Activated CD8-positive, alpha-beta memory T cell treated with anti-CD3 and anti-CD28 coated beads, Interleukin-2, amount 50 U/mL, for 4 hours (primary cell): ENCODE measurements at regions not wholly inside any gene's neighbourhood (a gene's known extent, or its start where the extent isn't known, plus 50 kb on each side); places are given as distances from the start of the nearest gene placed in this dataset.
"Not testable (repeated sequence)": the region's sequence is repeated elsewhere in the genome, so short reads cannot be mapped to it uniquely, and the experiment has no call there.

ENCODE experiments used
- DNase-seq: peaks from one replicate; pipeline ENCODE4 v3.0.0-alpha.2; 2020

DNA sequence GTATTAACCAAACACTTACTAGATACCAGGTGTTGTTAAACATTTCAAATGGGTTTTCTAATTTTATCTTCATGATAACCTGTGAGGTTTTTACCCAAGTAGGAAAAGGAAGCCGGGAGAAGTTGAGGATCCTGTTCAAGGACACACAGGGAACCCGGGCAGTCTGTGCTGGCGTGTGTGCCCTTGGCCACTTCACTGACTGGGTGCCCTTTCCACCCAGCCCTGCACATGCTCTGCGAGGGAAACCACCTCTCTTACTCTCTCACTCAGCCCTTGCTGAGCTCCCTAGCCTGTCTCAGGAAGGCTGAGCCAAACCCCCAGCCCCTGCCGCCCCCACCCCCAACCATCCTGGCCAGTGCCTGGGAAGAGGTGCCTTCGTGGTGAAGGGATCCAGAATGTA is 51.8 kb downstream of the TEX44 start:
- no peak for DNase-seq

DNA sequence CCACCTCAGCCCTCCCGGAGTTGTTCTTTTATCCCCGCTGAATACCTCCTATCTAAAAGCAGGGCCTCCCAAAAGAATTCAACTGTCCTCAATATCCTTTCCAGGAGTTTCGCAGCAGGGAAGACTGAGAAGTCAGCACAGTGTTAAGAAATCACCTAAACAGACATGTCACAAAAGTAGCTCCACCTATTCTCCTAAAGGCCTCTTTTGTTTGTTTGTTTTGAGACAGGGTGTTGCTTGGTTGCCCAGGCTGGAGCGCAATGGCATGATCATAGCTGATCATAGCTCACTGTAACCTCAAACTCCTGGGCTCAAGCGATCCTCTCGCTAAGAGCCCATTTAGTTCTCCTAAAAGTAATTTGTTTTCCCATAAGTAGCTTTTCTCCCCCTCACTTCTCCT is 53.8 kb downstream of the TEX44 start:
- no peak for DNase-seq

DNA sequence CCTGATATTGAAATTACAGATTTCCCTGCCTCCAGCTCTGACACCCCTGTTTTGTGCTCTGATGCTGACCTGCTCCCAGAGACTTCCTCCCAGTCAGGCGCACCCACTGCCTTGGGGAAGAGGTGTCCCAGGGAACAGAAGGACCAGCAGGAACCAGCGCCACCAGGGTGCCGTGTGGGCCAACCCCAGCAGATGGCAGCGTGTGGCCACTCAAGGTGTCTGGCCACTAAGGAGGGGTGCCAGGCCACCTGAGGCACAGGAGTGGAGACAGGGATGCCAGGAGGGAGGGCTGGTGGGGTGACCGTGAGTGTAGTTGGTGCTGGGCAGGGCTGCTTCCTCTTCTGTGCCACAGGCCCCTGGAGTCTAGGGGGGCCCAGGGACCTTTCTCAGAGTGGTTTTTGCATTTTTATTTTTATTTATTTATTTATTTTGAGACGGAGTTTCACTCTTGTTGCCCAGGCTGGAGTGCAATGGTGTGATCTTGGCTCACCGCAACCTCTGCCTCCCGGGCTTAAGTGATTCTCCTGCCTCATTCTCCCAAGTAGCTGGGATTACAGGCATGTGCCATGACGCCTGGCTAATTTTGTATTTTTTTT is 56.0 kb downstream of the TEX44 start:
- peak; percentile 49 for DNase-seq

DNA sequence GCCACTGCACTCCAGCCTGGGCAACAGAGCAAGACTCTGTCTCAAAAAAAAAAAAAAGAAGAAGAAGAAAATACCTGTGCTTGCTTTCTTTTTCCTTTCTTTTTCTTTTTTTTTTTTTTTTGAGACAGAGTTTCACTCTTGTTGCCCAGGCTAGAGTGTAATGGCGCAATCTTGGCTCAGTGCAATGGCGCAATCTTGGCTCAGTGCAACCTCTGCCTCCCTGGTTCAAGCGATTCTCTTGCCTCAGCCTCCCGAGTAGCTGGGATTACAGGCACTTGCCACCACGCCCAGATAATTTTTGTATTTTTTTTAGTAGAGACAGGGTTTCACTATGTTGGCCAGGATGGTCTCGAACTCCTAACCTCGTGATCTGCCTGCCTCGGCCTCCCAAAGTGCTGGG is 56.8 kb upstream of the PTMA start:
- DNase-seq, result not testable (repeated sequence)

DNA sequence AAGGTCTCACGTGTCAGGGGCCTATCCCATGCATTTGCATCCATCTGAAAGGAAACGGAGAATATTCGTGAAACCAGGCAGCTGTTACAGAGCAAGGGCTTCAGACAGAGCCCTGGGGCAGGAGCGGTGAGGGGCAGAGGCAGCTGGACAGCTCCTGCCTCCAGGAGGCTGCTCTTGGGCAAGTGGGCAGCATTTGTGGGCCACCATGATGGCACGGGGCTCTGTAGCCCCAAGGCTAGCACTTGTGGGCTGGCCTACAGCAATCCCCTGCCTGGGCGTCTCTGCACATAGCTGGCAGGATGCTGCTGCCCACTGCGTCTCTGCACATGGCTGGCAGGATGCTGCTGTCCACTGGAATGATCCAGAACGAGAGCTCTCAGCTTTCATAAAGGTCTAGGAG is 52.8 kb upstream of the PTMA start:
- no peak for DNase-seq

DNA sequence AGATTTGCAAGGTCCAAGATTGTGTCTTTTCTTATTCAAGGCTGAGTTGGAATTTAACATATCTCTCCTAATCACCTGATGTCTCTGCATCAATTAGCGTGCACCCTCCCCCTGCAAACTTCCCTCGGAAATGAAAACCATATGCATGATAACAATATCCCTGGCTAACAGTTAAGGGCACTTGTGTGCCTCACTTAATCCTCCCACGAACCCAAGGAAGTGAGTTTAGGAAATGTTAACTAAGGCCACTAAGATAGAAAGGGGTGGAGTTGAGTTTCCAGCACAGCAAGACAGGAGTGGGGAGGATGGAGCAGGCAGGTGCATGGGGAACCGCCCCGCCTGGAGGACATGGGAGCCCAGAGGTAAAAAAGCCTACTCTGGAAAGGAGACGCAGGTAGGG is 52.4 kb upstream of the PTMA start:
- no peak for DNase-seq
